Transverse colon (tissue), 4 donors: ENCODE measurements at regions not wholly inside any gene's neighbourhood (a gene's known extent, or its start where the extent isn't known, plus 50 kb on each side); places are given as distances from the start of the nearest gene placed in this dataset.

Source experiments
- DNase-seq: peaks from one replicate; pipeline ENCODE4 v3.0.0-alpha.2; 2019
- H3K27ac ChIP-seq, 4 donors: fragments of 200-600 bp; sonication (generic); 2 replicates each; pipeline ENCODE4 v1.5.1; 2016 to 2018; ENCODE audit warnings: inconsistent platforms in 4 of 4
- H3K27me3 ChIP-seq: fragments of 200-600 bp; sonication (generic); 2 replicates; pipeline ENCODE4 v1.5.1; 2017; ENCODE audit warnings: inconsistent platforms
- H3K36me3 ChIP-seq, 4 donors: fragments of 200-600 bp; sonication (generic); 2 replicates each; pipeline ENCODE4 v1.5.1; 2017 to 2019; ENCODE audit warnings: inconsistent platforms in 4 of 4
- H3K4me1 ChIP-seq, 4 donors: fragments of 200-600 bp; sonication (generic); 2 replicates each; pipeline ENCODE4 v1.5.1; 2017 to 2020; ENCODE audit warnings: inconsistent platforms in 4 of 4
- H3K4me3 ChIP-seq, 4 donors: fragments of 200-600 bp; sonication (generic); 1 replicate in 1 of 4; 2 replicates in 3 of 4; pipeline versions ENCODE4 v1.5.1 to v1.6.1; 2017 to 2019; ENCODE audit warnings: inconsistent platforms in 4 of 4
- H3K9me3 ChIP-seq, 2 donors: fragments of 200-600 bp; sonication (generic); 2 replicates each; pipeline ENCODE4 v1.5.1; 2017 to 2019; ENCODE audit warnings: inconsistent platforms in 2 of 2
- EP300 ChIP-seq: sonication (generic); formaldehyde crosslinking; IDR thresholded peaks from one replicate; pipeline ENCODE4 v1.6.1; 2017; ENCODE audit warnings: antibody characterized with exemption, low read depth
- POLR2A ChIP-seq: fragments of 450-650 bp; IDR thresholded peaks from one replicate; pipeline ENCODE4 v1.6.1; 2016; ENCODE audit warnings: antibody characterized with exemption, mild to moderate bottlenecking, moderate library complexity
- POLR2AphosphoS5 ChIP-seq, 3 donors: sonication (generic); formaldehyde crosslinking; IDR thresholded peaks; one replicate each; pipeline ENCODE4 v1.6.1; 2016; ENCODE audit warnings: antibody characterized with exemption in 3 of 3
- WGBS, 2 donors: methylation state at CpG; one replicate each; pipeline ENCODE4 v1.1.5; 2018; ENCODE audit warnings: low coverage in 1 of 2; 5-methylcytosine and 5-hydroxymethylcytosine counted together
- in situ Hi-C, 4 donors: fragments of 200-750 bp; cut with MboI; loops; one replicate each; pipeline versions ENCODE4 v1.15.0 to v1.15.1; 2017; ENCODE audit warnings: low sequenced_read_pairs in 3 of 4, low pct_ligation_motif_present in 1 of 4, low pct_unique_long_range_greater_than_20kb in 1 of 4
- intact Hi-C: fragments of 100-400 bp; cut with DNase I; formaldehyde crosslinking; loops from one replicate; pipeline ENCODE4 v1.15.1; 2023; ENCODE audit warnings: low total_unique reads
- TF ChIP-seq, protein P1 (sequence below), 5 experiments: fragments of 200-600 bp in 3 of 5; fragments of 450-650 bp in 2 of 5; sonication (generic) in 3 of 5; IDR thresholded peaks; 1 replicate in 2 of 5; 2 replicates in 3 of 5; pipeline ENCODE4 v1.5.1; 2016 to 2017; ENCODE audit warnings: antibody characterized with exemption in 5 of 5, inconsistent platforms in 3 of 5, mild to moderate bottlenecking in 2 of 5, moderate library complexity in 1 of 5

DNA sequence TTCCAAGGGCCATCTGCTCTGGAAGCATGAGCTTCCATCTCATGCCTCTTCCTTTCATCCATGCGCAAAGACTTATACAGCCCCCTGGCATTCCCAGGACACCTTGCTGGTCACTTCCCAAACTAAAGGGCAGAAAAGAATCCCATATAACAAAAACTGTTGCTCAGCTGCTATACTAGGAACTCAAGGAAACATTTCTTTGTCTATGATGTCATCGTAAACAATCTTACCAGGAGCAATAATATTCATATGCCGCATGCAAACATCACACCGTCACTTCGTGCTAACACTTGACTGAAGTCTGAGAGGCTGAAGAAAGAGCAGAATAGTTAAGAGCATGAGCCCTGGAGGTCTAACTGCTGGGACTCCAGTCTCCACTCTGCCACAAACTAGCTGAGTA lies 50.5 kb upstream of the CDKN3 start:
- intact Hi-C loops (no loop called here), in situ Hi-C loops (loop anchor here (25.0 kb wide), 4 partner anchors 384 to 1059 kb away; partner anchors contain the start of gene BMP4 (in 1 of the 4))
- Histone ChIP-seq H3K27me3 (no peaks in the 10 kb centered on the region), H3K4me1 (peaks cover 0 to 6% (median 3%) of the 10 kb centered on the region in 4 donors), H3K9me3 (no peaks in the 10 kb centered on the region), H3K4me3 (no peak overlapping the region), H3K27ac (no peak overlapping the region), H3K36me3 (no peaks in the 10 kb centered on the region)
- DNase-seq = no peak
- 80 to 85% methylated on average over 2 to 5 of the region's 5 CpGs for WGBS, 2 donors
- TF ChIP-seq POLR2AphosphoS5 (IDR thresholded peaks at IDR 0.05) = no peak
- no peak for TF ChIP-seq POLR2A
- TF ChIP-seq EP300 = no peak
- TF ChIP-seq, protein P1, sequence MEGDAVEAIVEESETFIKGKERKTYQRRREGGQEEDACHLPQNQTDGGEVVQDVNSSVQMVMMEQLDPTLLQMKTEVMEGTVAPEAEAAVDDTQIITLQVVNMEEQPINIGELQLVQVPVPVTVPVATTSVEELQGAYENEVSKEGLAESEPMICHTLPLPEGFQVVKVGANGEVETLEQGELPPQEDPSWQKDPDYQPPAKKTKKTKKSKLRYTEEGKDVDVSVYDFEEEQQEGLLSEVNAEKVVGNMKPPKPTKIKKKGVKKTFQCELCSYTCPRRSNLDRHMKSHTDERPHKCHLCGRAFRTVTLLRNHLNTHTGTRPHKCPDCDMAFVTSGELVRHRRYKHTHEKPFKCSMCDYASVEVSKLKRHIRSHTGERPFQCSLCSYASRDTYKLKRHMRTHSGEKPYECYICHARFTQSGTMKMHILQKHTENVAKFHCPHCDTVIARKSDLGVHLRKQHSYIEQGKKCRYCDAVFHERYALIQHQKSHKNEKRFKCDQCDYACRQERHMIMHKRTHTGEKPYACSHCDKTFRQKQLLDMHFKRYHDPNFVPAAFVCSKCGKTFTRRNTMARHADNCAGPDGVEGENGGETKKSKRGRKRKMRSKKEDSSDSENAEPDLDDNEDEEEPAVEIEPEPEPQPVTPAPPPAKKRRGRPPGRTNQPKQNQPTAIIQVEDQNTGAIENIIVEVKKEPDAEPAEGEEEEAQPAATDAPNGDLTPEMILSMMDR (IDR thresholded peaks at IDR 0.05) = no peak
